ENCODE measurements at regions not wholly inside any gene's neighbourhood (a gene's known extent, or its start where the extent isn't known, plus 50 kb on each side); places are given as distances from the start of the nearest gene placed in this dataset.

DNA sequence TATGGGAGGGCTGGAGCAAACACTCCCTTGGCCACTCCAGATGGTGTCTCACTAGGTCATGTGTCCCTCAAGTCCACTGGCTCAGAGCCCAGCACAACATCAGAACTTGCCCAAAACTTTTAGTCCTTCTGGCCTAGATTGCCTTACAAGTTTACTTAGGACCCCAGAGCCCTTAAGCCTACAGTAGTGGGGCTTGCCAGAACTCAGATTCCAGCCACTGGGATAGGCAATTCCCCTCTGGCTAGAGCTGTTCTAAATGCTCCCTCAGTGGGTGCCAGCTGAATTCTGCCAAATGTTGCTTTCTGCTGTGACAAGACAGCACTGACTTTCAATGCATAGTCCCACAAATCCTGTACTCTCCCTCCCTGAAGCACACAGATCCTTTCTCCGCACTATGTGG, 331.1 kb downstream of the HTR7 start:
- TF ChIP-seq CTCF (IDR thresholded peaks at IDR 0.05; ENCODE audit: control extremely low read depth, extremely low read depth) = no peak
- Histone ChIP-seq H3K4me1 (ENCODE audit: control insufficient read depth in 5 of 5, insufficient read depth in 5 of 5, low read length in 5 of 5) (no peaks in the 10 kb centered on the region), H3K9me3 (ENCODE audit: control insufficient read depth in 4 of 4, insufficient read depth in 3 of 4, low read length in 3 of 4) (no peaks in the 10 kb centered on the region), H3K4me3 (no peak overlapping the region), H3K27ac (ENCODE audit: low read depth in 1 of 2, low read length in 1 of 2) (no peak overlapping the region), H3K9ac (ENCODE audit: insufficient read depth in 1 of 2, low read length in 2 of 2) (no peak overlapping the region), H3K27me3 (ENCODE audit: control insufficient read depth in 3 of 3, insufficient read depth in 3 of 3, low read length in 2 of 3) (no peaks in the 10 kb centered on the region), H3K36me3 (ENCODE audit: control insufficient read depth in 4 of 4, insufficient read depth in 4 of 4, low read length in 4 of 4) (no peaks in the 10 kb centered on the region)
- WGBS, 2 donors = 85 to 96% methylated on average over 1 of the region's 1 CpG
- DNase-seq (peak; percentile 29 to 60 (median 54)), ATAC-seq (ENCODE audit: insufficient read depth, low FRiP score) (no peak)

DNA sequence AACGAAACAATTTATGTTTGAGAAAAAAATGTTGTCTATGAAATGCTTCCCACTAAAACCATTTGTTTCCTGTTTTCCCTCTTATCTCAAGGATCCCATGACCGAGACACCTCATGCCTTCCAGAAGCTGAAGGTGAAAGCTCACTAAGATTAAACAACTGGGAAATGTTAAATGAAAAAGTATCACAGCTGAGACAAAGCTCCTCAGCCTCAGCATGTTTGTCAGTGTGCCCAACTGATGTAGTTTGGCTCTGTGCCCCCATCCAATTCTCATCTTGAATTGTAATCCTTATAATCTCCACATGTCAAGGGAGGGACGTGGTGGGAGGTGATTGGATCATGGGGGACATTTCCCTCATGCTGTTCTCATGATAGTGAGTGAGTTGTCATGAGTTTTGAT, 327.3 kb downstream of the HTR7 start:
- 14 to 25% methylated on average over 3 of the region's 3 CpGs for WGBS, 2 donors
- no peaks in the 10 kb centered on the region for H3K27me3 ChIP-seq (ENCODE audit: control insufficient read depth in 3 of 3, insufficient read depth in 3 of 3, low read length in 2 of 3)
- TF ChIP-seq CTCF (IDR thresholded peaks at IDR 0.05; ENCODE audit: control extremely low read depth, extremely low read depth) = no peak
- ATAC-seq (ENCODE audit: insufficient read depth, low FRiP score) (no peak), DNase-seq (peak in 2 of 3 donors; percentile 7 to 35)
- H3K27ac ChIP-seq (ENCODE audit: low read depth in 1 of 2, low read length in 1 of 2) = no peak overlapping the region
- no peak overlapping the region for H3K4me3 ChIP-seq
- H3K9me3 ChIP-seq (ENCODE audit: control insufficient read depth in 4 of 4, insufficient read depth in 3 of 4, low read length in 3 of 4) = no peaks in the 10 kb centered on the region
- H3K9ac ChIP-seq (ENCODE audit: insufficient read depth in 1 of 2, low read length in 2 of 2) = no peak overlapping the region
- H3K36me3 ChIP-seq (ENCODE audit: control insufficient read depth in 4 of 4, insufficient read depth in 4 of 4, low read length in 4 of 4) = no peaks in the 10 kb centered on the region
- H3K4me1 ChIP-seq (ENCODE audit: control insufficient read depth in 5 of 5, insufficient read depth in 5 of 5, low read length in 5 of 5) = no peaks in the 10 kb centered on the region

DNA sequence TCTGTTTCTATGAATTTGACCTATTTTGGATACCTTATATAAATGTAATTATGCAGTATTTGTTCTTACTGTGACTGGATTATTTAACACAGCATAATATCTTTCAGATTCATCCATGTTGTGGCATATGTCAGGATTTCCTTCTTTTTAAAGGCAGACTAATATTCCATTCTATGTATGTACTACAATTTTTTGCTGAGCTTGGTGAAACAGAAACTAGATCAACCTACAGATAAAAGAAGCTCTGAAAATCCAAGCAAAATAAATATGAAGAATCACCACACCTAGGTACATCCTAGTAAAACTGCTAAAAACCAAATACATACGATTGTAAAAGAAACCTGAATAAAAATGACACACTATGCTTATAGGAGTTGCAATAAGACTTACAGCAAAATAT, 300.5 kb downstream of the HTR7 start:
- Histone ChIP-seq H3K4me3 (no peak overlapping the region), H3K27ac (ENCODE audit: low read depth in 1 of 2, low read length in 1 of 2) (no peak overlapping the region), H3K9ac (ENCODE audit: insufficient read depth in 1 of 2, low read length in 2 of 2) (no peak overlapping the region), H3K27me3 (ENCODE audit: control insufficient read depth in 3 of 3, insufficient read depth in 3 of 3, low read length in 2 of 3) (no peaks in the 10 kb centered on the region), H3K9me3 (ENCODE audit: control insufficient read depth in 4 of 4, insufficient read depth in 3 of 4, low read length in 3 of 4) (no peaks in the 10 kb centered on the region), H3K36me3 (ENCODE audit: control insufficient read depth in 4 of 4, insufficient read depth in 4 of 4, low read length in 4 of 4) (no peaks in the 10 kb centered on the region), H3K4me1 (ENCODE audit: control insufficient read depth in 5 of 5, insufficient read depth in 5 of 5, low read length in 5 of 5) (no peaks in the 10 kb centered on the region)
- WGBS, 2 donors = 89 to 93% methylated on average over 1 of the region's 1 CpG
- no peak for TF ChIP-seq CTCF (IDR thresholded peaks at IDR 0.05; ENCODE audit: control extremely low read depth, extremely low read depth)
- ATAC-seq (ENCODE audit: insufficient read depth, low FRiP score) = no peak
- DNase-seq = no peak

DNA sequence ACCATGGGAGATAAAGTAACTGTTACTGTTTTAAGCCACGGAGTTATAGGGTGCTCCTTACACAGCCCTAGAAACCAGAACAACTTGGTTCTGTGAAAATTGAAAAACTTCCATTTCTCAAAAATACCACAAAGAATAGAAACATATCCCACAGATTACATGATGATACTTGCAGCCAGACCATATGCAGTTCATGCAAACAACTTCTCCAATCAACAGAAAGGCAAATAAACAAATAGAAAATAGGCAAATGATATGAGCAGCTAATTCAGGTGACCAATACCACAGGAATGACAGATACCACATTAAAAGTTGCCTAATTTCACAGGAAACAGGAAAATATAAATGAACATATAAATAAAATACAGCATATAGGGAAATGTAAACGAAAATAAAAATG, 297.5 kb downstream of the HTR7 start:
- Histone ChIP-seq H3K4me3 (no peak overlapping the region), H3K36me3 (ENCODE audit: control insufficient read depth in 4 of 4, insufficient read depth in 4 of 4, low read length in 4 of 4) (no peaks in the 10 kb centered on the region), H3K4me1 (ENCODE audit: control insufficient read depth in 5 of 5, insufficient read depth in 5 of 5, low read length in 5 of 5) (no peaks in the 10 kb centered on the region), H3K27me3 (ENCODE audit: control insufficient read depth in 3 of 3, insufficient read depth in 3 of 3, low read length in 2 of 3) (no peaks in the 10 kb centered on the region), H3K9ac (ENCODE audit: insufficient read depth in 1 of 2, low read length in 2 of 2) (no peak overlapping the region), H3K9me3 (ENCODE audit: control insufficient read depth in 4 of 4, insufficient read depth in 3 of 4, low read length in 3 of 4) (no peaks in the 10 kb centered on the region), H3K27ac (ENCODE audit: low read depth in 1 of 2, low read length in 1 of 2) (no peak overlapping the region)
- 71 to 72% methylated on average over 2 of the region's 2 CpGs for WGBS, 2 donors
- ATAC-seq (ENCODE audit: insufficient read depth, low FRiP score) = no peak
- TF ChIP-seq CTCF (IDR thresholded peaks at IDR 0.05; ENCODE audit: control extremely low read depth, extremely low read depth) = no peak
- DNase-seq = no peak
